ENCODE measurements at regions not wholly inside any gene's neighbourhood (a gene's known extent, or its start where the extent isn't known, plus 50 kb on each side); places are given as distances from the start of the nearest gene placed in this dataset.
A peak's percentile ranks its signal among the peaks of the same experiment; 100 is the strongest.

DNA sequence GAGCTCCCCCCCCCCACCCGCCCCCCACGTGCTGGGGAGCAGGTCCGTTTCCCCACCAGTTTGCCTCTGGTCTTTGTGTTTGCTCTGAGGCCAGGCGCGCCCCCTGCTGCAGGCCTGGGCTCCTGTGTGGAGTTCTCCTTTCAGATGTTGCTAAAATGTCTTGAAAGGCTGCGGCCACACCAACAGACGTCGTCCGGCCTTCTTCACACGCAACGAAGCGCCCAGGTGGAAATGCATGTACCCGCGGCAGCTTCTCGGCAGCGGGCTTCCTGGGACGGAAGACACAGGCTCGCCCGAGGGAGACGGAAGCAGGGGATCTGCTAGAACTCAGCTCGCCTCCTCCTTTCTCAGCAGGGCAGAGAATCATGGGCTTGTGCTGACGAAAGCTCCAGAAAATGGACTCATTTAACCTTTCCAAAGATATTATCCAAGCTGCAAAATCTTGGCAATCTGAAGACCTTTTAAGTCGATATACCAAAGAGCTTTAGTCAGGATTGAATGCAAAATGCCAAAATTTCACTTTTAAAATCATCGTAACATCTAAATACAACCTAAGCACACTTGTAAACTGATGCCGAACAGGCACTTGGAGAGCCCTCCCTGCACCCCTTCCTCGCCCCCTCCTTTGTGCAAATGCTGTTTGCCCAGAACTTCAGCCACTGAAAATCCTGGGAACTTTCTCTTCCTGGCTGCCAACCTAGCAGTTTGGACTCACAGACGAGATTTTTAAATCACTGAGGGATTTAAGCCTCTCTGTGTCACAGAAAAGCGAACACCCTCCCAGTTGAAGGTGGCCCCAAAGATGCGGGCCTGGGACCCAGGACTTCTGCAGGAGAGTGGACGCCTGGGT, 125.5 kb upstream of the ZNF516 start:
- DNase-seq (ENCODE audit: low read depth), result no peak
- ChIA-PET CTCF (interaction anchor here (0.6 to 5.2 kb wide), 17 partner anchors 10 to 241 kb away, joined by 3 to 31 read pairs (median 4); no protein-coding TSS in a partner anchor), POLR2A (no interaction called here)
- TF ChIP-seq, protein P1, sequence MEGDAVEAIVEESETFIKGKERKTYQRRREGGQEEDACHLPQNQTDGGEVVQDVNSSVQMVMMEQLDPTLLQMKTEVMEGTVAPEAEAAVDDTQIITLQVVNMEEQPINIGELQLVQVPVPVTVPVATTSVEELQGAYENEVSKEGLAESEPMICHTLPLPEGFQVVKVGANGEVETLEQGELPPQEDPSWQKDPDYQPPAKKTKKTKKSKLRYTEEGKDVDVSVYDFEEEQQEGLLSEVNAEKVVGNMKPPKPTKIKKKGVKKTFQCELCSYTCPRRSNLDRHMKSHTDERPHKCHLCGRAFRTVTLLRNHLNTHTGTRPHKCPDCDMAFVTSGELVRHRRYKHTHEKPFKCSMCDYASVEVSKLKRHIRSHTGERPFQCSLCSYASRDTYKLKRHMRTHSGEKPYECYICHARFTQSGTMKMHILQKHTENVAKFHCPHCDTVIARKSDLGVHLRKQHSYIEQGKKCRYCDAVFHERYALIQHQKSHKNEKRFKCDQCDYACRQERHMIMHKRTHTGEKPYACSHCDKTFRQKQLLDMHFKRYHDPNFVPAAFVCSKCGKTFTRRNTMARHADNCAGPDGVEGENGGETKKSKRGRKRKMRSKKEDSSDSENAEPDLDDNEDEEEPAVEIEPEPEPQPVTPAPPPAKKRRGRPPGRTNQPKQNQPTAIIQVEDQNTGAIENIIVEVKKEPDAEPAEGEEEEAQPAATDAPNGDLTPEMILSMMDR (IDR thresholded peaks at IDR 0.05; ENCODE audit: insufficient read depth, low read depth, low read length), result peak; percentile 85
- Histone ChIP-seq H3K36me3 (ENCODE audit: control insufficient read depth, insufficient read depth, low read length) (no peaks in the 10 kb centered on the region), H3K4me3 (ENCODE audit: low read depth, low read length) (peak overlapping the region; percentile 25; the same call in 1 of the 2 replicates), H3K27me3 (ENCODE audit: control insufficient read depth, insufficient read depth, low read length) (no peaks in the 10 kb centered on the region; the same call in 1 of the 2 replicates)

DNA sequence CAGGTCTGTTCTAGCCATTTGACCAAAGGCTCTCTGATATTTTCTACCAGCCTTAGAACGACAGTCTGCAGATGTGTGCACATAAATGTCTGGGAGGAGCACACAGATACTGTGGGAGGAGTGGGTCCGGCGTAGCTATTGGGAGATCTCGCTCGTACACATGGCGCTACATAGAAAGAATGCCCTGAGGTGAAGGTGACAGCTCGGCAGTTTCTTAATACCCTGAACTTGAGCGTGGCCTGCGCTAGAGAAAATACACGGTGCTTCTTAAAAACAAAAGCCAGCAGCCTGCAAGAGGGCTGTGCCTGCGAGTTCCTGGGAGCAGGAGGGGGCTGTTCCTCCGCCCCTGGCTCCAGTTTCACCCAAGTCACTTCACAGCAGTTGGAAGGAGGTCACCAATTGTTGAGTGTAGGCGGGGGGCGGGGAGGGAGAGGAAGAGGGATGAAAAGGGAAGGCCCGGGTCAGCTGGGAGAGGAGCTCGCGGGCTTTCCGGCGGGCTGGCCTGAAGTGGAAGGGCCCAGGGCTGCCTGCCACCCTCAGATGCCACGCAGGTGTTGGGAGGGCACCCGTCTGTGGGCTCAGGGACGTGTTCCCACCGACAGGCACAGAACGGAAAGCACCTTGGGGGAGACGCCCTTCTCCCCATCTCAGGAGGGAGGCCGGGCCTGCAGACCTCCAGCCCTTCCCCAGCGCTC, 124.7 kb upstream of the ZNF516 start:
- Histone ChIP-seq H3K27me3 (ENCODE audit: control insufficient read depth, insufficient read depth, low read length) (no peaks in the 10 kb centered on the region; the same call in 1 of the 2 replicates), H3K4me3 (ENCODE audit: low read depth, low read length) (peak overlapping the region; percentile 20; the same call in 1 of the 2 replicates), H3K36me3 (ENCODE audit: control insufficient read depth, insufficient read depth, low read length) (no peaks in the 10 kb centered on the region)
- no peak for DNase-seq (ENCODE audit: low read depth)
- TF ChIP-seq, protein P1 (IDR thresholded peaks at IDR 0.05; ENCODE audit: insufficient read depth, low read depth, low read length), result no peak
- ChIA-PET CTCF (interaction anchor here (0.6 to 5.2 kb wide), 17 partner anchors 9 to 220 kb away, joined by 3 to 31 read pairs (median 4); no protein-coding TSS in a partner anchor), POLR2A (no interaction called here)

DNA sequence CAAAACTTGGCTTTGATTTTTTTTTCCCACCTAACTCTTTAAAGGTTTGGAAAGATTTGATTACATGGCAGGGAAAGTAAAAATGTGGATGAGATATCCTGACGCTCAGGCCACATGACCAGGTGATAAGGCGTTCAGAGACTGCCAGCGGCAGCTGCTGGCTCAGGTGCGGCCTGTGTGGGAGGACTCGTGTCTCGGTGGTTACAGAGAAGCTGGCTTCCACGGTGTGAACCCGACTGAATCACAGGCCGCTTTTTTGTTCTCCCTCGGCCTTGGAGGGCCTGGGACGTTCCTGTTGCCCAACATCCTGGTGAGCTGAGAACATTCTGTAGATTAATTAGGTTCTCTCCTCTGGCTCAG, 124.2 kb upstream of the ZNF516 start:
- TF ChIP-seq, protein P1 (IDR thresholded peaks at IDR 0.05; ENCODE audit: insufficient read depth, low read depth, low read length), result no peak
- Histone ChIP-seq H3K4me3 (ENCODE audit: low read depth, low read length) (no peak overlapping the region), H3K27me3 (ENCODE audit: control insufficient read depth, insufficient read depth, low read length) (no peaks in the 10 kb centered on the region), H3K36me3 (ENCODE audit: control insufficient read depth, insufficient read depth, low read length) (no peaks in the 10 kb centered on the region)
- ChIA-PET CTCF (interaction anchor here (0.9 to 5.2 kb wide), 11 partner anchors 8 to 220 kb away, joined by 3 to 31 read pairs (median 5); no protein-coding TSS in a partner anchor), POLR2A (no interaction called here)
- DNase-seq (ENCODE audit: low read depth), result no peak

DNA sequence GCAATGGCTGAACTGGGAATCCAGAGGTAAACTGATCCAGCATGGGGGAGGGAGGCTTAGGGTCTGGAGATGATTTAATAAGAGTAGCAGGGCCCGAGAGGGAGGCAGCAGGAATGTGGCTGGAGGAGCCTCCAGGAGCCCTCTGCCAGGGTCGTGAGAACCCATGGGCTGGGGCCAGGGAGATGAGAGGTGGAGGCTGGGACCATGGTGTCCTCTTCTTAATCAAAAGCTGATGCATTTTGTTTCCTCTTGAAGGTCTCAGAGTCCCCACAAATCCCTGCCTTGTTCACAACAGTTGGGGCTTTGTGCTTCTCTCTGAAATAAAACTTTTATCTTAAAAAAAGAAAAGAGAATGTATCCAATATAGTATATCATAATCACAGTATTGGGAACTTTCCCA, 123.7 kb upstream of the ZNF516 start:
- Histone ChIP-seq H3K4me3 (ENCODE audit: low read depth, low read length) (no peak overlapping the region), H3K27me3 (ENCODE audit: control insufficient read depth, insufficient read depth, low read length) (no peaks in the 10 kb centered on the region), H3K36me3 (ENCODE audit: control insufficient read depth, insufficient read depth, low read length) (no peaks in the 10 kb centered on the region)
- DNase-seq (ENCODE audit: low read depth), result no peak
- TF ChIP-seq, protein P1 (IDR thresholded peaks at IDR 0.05; ENCODE audit: insufficient read depth, low read depth, low read length), result no peak
- ChIA-PET POLR2A (no interaction called here), CTCF (interaction anchor here (1.3 to 1.6 kb wide), 3 partner anchors 16 to 63 kb away, joined by 3 to 5 read pairs (median 5); no protein-coding TSS in a partner anchor)

DNA sequence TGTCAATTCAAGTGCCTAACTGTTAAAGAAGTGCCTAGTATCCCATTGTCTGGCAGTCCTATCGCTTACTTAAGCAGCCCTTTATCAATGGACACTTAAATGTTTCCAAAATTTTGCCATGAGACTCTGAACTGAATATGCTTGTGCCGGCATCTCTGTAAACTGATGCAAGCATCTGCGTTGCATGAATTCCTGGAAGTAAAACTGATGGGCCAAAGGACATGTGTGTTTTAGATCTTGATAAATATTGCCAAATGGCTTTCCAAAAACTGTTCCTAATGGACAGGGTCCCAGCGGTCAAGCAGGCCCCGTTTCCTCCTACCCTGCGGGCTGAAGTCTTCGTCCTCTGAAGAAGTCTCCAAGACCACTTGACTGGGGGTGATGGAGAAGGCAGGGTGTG, 121.3 kb upstream of the ZNF516 start:
- Histone ChIP-seq H3K27me3 (ENCODE audit: control insufficient read depth, insufficient read depth, low read length) (no peaks in the 10 kb centered on the region), H3K4me3 (ENCODE audit: low read depth, low read length) (no peak overlapping the region), H3K36me3 (ENCODE audit: control insufficient read depth, insufficient read depth, low read length) (no peaks in the 10 kb centered on the region)
- DNase-seq (ENCODE audit: low read depth), result no peak
- POLR2A ChIA-PET, result no interaction called here
- CTCF ChIA-PET, result no interaction called here
- TF ChIP-seq, protein P1 (IDR thresholded peaks at IDR 0.05; ENCODE audit: insufficient read depth, low read depth, low read length), result no peak

Data from BJ (cell line).